ENCODE measurements at regions not wholly inside any gene's neighbourhood (a gene's known extent, or its start where the extent isn't known, plus 50 kb on each side); places are given as distances from the start of the nearest gene placed in this dataset.

DNA sequence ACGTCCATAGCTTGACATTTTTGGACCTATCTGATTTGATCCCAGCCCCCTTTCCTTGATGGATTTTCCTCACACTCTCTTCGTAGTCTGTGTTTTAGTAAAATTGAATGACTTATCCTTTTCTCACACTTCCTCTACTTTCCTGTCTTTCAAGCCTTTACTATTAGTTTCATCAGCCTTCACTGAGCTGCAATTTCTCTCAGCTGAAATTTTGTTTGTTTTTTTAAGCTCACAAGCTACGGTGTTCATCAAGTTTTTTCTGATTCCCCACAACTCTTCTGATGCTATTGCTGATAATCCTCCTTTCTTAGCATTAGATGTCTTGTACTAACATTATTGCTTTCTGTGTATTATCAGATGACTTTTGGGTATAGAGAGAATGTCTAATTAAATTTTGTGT is 263.7 kb downstream of the TBX18 start:
- Histone ChIP-seq H2BK12ac (ENCODE audit: low read depth, low read length) (no peak overlapping the region), H3K23me2 (ENCODE audit: low read depth, low read length) (no peaks in the 10 kb centered on the region), H3K36me3 (ENCODE audit: control insufficient read depth in 2 of 4, insufficient read depth in 4 of 4, low read length in 3 of 4) (no peaks in the 10 kb centered on the region), H3K4me3 (ENCODE audit: extremely low read depth in 1 of 4, insufficient read depth in 2 of 4, low read depth in 3 of 4, low read length in 4 of 4) (no peak overlapping the region), H2BK15ac (ENCODE audit: low read length) (no peak overlapping the region), H2BK120ac (replicated peaks; ENCODE audit: low read depth, low read length) (no peak overlapping the region), H2BK5ac (ENCODE audit: low read depth, low read length) (no peak overlapping the region), H3K23ac (ENCODE audit: insufficient read length) (no peak overlapping the region), H3K79me1 (ENCODE audit: low read depth, low read length) (no peaks in the 10 kb centered on the region), H2BK20ac (ENCODE audit: low read length) (no peak overlapping the region), H3K18ac (ENCODE audit: extremely low read depth, low read length) (no peak overlapping the region), H4K91ac (replicated peaks; ENCODE audit: insufficient read length, low read length) (no peak overlapping the region), H2AK5ac (ENCODE audit: low read depth, low read length) (no peak overlapping the region), H3K4me2 (ENCODE audit: insufficient read depth in 1 of 2, low read depth in 2 of 2, low read length in 2 of 2) (no peak overlapping the region), H4K5ac (ENCODE audit: insufficient read length, low read depth, low read length) (no peak overlapping the region), H3K56ac (replicated peaks; ENCODE audit: insufficient read length, low read depth, low read length) (no peak overlapping the region), H3K9me3 (ENCODE audit: insufficient read depth in 2 of 2, low read depth in 1 of 2, low read length in 1 of 2) (peaks cover 0 to 9% of the 10 kb centered on the region in 2 experiments; a peak in 1 of 4 replicates), H4K8ac (ENCODE audit: extremely low read depth, insufficient read depth, low read length) (no peak overlapping the region), H2AFZ (ENCODE audit: low read length) (no peak overlapping the region), H3K79me2 (ENCODE audit: control insufficient read depth in 1 of 2, insufficient read depth in 2 of 2, low read length in 2 of 2) (no peaks in the 10 kb centered on the region), H3K9ac (replicated peaks in 1 of 4; ENCODE audit: extremely low read depth in 1 of 4, low read depth in 3 of 4, low read length in 3 of 4) (no peak overlapping the region), H3K4me1 (replicated peaks in 1 of 4; ENCODE audit: control insufficient read depth in 3 of 4, insufficient read depth in 4 of 4, low read length in 3 of 4) (peaks cover 0 to 3% (median 0%) of the 10 kb centered on the region in 4 experiments; a peak in 1 of 7 replicates), H3K14ac (ENCODE audit: insufficient read length) (no peak overlapping the region), H3K4ac (replicated peaks; ENCODE audit: insufficient read length, low read depth, low read length) (no peak overlapping the region), H4K20me1 (replicated peaks in 1 of 2; ENCODE audit: control insufficient read depth in 1 of 2, insufficient read depth in 2 of 2, low read length in 2 of 2) (no peaks in the 10 kb centered on the region), H3K27me3 (replicated peaks in 1 of 4; ENCODE audit: control insufficient read depth in 3 of 4, extremely low read depth in 1 of 4, insufficient read depth in 3 of 4, low read length in 3 of 4) (no peaks in the 10 kb centered on the region), H3K27ac (ENCODE audit: low read depth, low read length) (no peak overlapping the region)
- TF ChIP-seq CEBPB (IDR thresholded peaks at IDR 0.05; ENCODE audit: low read depth, low read length), result no peak
- TF ChIP-seq TCF12 (IDR thresholded peaks at IDR 0.05; ENCODE audit: low read depth, low read length), result no peak
- TF ChIP-seq PHF8 (conservative IDR thresholded peaks at IDR 0.05; ENCODE audit: low read depth, low read length), result no peak
- WGBS, 2 experiments (ENCODE audit: extremely low coverage in 1 of 2, insufficient coverage in 1 of 2, insufficient read length in 1 of 2, insufficient replicate concordance in 2 of 2, low coverage in 1 of 2, low lambda C conversion rate in 2 of 2, missing lambda C conversion rate in 1 of 2), result 91% methylated on average over 3 of the region's 3 CpGs; no CpG with 5 or more reads in 1 of the 2 experiments
- POLR2A ChIA-PET (ENCODE audit: partially characterized antibody), result no interaction called here
- CTCF ChIA-PET (ENCODE audit: partially characterized antibody), result interaction anchor here (1.8 kb wide), 2 partner anchors 11 to 78 kb away, joined by 5 read pairs; no protein-coding TSS in a partner anchor
- no peak for DNase-seq (ENCODE audit: low read depth in 1 of 2, low spot score in 2 of 2)
- FAIRE-seq, result no peak

All from H1 (cell line).